ENCODE measurements at regions not wholly inside any gene's neighbourhood (a gene's known extent, or its start where the extent isn't known, plus 50 kb on each side); places are given as distances from the start of the nearest gene placed in this dataset.

- H3K4me1 ChIP-seq, result peaks cover 18% of the 10 kb centered on the region
- DNase-seq, result peak in 1 of 2 experiments; percentile 24
- ChIA-PET CTCF (no interaction called here), POLR2A (interaction anchor here (0.6 kb wide), 1 partner anchor 8 kb away, joined by 4 read pairs; no protein-coding TSS in a partner anchor)
- H3K4me3 ChIP-seq (ENCODE audit: low read depth, low read length), result no peak overlapping the region
- peaks cover 28% of the 10 kb centered on the region for H3K4me1 Mint-ChIP-seq (ENCODE audit: low read depth, unreplicated experiment)
- no peaks in the 10 kb centered on the region for H3K9me3 ChIP-seq
- no peaks in the 10 kb centered on the region for H3K9me3 Mint-ChIP-seq (ENCODE audit: unreplicated experiment)
- intact Hi-C loops (cut with micrococcal nuclease; ENCODE audit: unreplicated experiment), result no loop called here
- TF ChIP-seq CTCF (IDR thresholded peaks at IDR 0.05; ENCODE audit: insufficient read depth in 1 of 2, low read depth in 1 of 2, low read length in 1 of 2, severe bottlenecking in 1 of 2, unreplicated experiment in 1 of 2), result no peak
- H3K27me3 Mint-ChIP-seq (ENCODE audit: insufficient read depth, unreplicated experiment), result no peaks in the 10 kb centered on the region
- H3K4me3 Mint-ChIP-seq (ENCODE audit: unreplicated experiment), result no peak overlapping the region
- no peaks in the 10 kb centered on the region for H3K27me3 ChIP-seq (replicated peaks; ENCODE audit: control insufficient read depth, insufficient read depth, low read length)
- BruUV-seq (replicated peaks), result no TSS peak
- no peaks in the 10 kb centered on the region for H3K36me3 ChIP-seq (ENCODE audit: control insufficient read depth, insufficient read depth, low read length)
- no peaks in the 10 kb centered on the region for H3K36me3 Mint-ChIP-seq (ENCODE audit: insufficient read depth, unreplicated experiment)
- peak overlapping the region; percentile 76 for H3K27ac Mint-ChIP-seq (ENCODE audit: unreplicated experiment)
Observed at GRCh38 chr10:109247814-109248213, 675.5 kb downstream of the XPNPEP1 start.

- Mint-ChIP-seq H3K9me3 (ENCODE audit: unreplicated experiment) (peaks cover under 1% of the 10 kb centered on the region), H3K27me3 (ENCODE audit: insufficient read depth, unreplicated experiment) (no peaks in the 10 kb centered on the region), H3K4me3 (ENCODE audit: unreplicated experiment) (no peak overlapping the region), H3K36me3 (ENCODE audit: insufficient read depth, unreplicated experiment) (no peaks in the 10 kb centered on the region), H3K27ac (ENCODE audit: unreplicated experiment) (peak overlapping the region; percentile 43), H3K4me1 (ENCODE audit: low read depth, unreplicated experiment) (peaks cover 28% of the 10 kb centered on the region)
- CTCF ChIA-PET, result no interaction called here
- Histone ChIP-seq H3K36me3 (ENCODE audit: control insufficient read depth, insufficient read depth, low read length) (no peaks in the 10 kb centered on the region), H3K4me1 (peaks cover 18% of the 10 kb centered on the region), H3K27me3 (replicated peaks; ENCODE audit: control insufficient read depth, insufficient read depth, low read length) (no peaks in the 10 kb centered on the region), H3K4me3 (ENCODE audit: low read depth, low read length) (no peak overlapping the region), H3K9me3 (no peaks in the 10 kb centered on the region)
- DNase-seq, result no peak
- no peak for TF ChIP-seq CTCF (IDR thresholded peaks at IDR 0.05; ENCODE audit: insufficient read depth in 1 of 2, low read depth in 1 of 2, low read length in 1 of 2, severe bottlenecking in 1 of 2, unreplicated experiment in 1 of 2)
- POLR2A ChIA-PET, result no interaction called here
- intact Hi-C loops (cut with micrococcal nuclease; ENCODE audit: unreplicated experiment), result no loop called here
- BruUV-seq (replicated peaks), result no TSS peak
Observed at GRCh38 chr10:109245821-109246220, 677.5 kb downstream of the XPNPEP1 start.

GRCh38 chr10:109239371-109239770 lies 683.9 kb downstream of the XPNPEP1 start:
- DNase-seq, result no peak
- Mint-ChIP-seq H3K4me1 (ENCODE audit: low read depth, unreplicated experiment) (no peaks in the 10 kb centered on the region), H3K9me3 (ENCODE audit: unreplicated experiment) (peaks cover 7% of the 10 kb centered on the region), H3K27me3 (ENCODE audit: insufficient read depth, unreplicated experiment) (no peaks in the 10 kb centered on the region), H3K4me3 (ENCODE audit: unreplicated experiment) (no peak overlapping the region), H3K36me3 (ENCODE audit: insufficient read depth, unreplicated experiment) (no peaks in the 10 kb centered on the region), H3K27ac (ENCODE audit: unreplicated experiment) (peak overlapping the region; percentile 33)
- no peaks in the 10 kb centered on the region for H3K9me3 ChIP-seq
- POLR2A ChIA-PET, result interaction anchor here (0.7 kb wide), 1 partner anchor 8 kb away, joined by 4 read pairs; no protein-coding TSS in a partner anchor
- no peaks in the 10 kb centered on the region for H3K27me3 ChIP-seq (replicated peaks; ENCODE audit: control insufficient read depth, insufficient read depth, low read length)
- CTCF ChIA-PET, result interaction anchor here (0.6 kb wide), 1 partner anchor 19 kb away, joined by 3 read pairs; no protein-coding TSS in a partner anchor
- intact Hi-C loops (cut with micrococcal nuclease; ENCODE audit: unreplicated experiment), result no loop called here
- no TSS peak for BruUV-seq (replicated peaks)
- TF ChIP-seq CTCF (IDR thresholded peaks at IDR 0.05; ENCODE audit: insufficient read depth in 1 of 2, low read depth in 1 of 2, low read length in 1 of 2, severe bottlenecking in 1 of 2, unreplicated experiment in 1 of 2), result no peak
- H3K4me3 ChIP-seq (ENCODE audit: low read depth, low read length), result no peak overlapping the region
- peaks cover 10% of the 10 kb centered on the region for H3K4me1 ChIP-seq
- H3K36me3 ChIP-seq (ENCODE audit: control insufficient read depth, insufficient read depth, low read length), result no peaks in the 10 kb centered on the region
